Adipocyte (in vitro differentiated cells): ENCODE measurements at regions not wholly inside any gene's neighbourhood (a gene's known extent, or its start where the extent isn't known, plus 50 kb on each side); places are given as distances from the start of the nearest gene placed in this dataset.

Experiments
- DNase-seq: peaks from one replicate; pipeline ENCODE4 v3.0.0-alpha.2; 2015; ENCODE audit warnings: low read depth
- H3K27me3 ChIP-seq: replicated peaks from 2 replicates; pipeline ENCODE4 v1.7.0; 2013; ENCODE audit warnings: mild to moderate bottlenecking, low read length, moderate library complexity; ENCODE audit not compliant: control insufficient read depth, insufficient read depth
- H3K36me3 ChIP-seq: 2 replicates; pipeline ENCODE4 v1.7.0; 2013; ENCODE audit warnings: low read length, mild to moderate bottlenecking, moderate library complexity; ENCODE audit not compliant: control insufficient read depth, insufficient read depth, severe bottlenecking
- H3K4me1 ChIP-seq: 2 replicates; pipeline ENCODE4 v1.7.0; 2013; ENCODE audit warnings: mild to moderate bottlenecking, low read length, moderate library complexity; ENCODE audit not compliant: control insufficient read depth, insufficient read depth
- H3K4me3 ChIP-seq: 2 replicates; pipeline ENCODE4 v1.7.0; 2013; ENCODE audit warnings: mild to moderate bottlenecking, low read length, moderate library complexity
- H3K9ac ChIP-seq: 2 replicates; pipeline ENCODE4 v1.7.0; 2013; ENCODE audit warnings: mild to moderate bottlenecking, low read length, moderate library complexity
- H3K9me3 ChIP-seq: 2 replicates; pipeline ENCODE4 v1.7.0; 2013; ENCODE audit warnings: mild to moderate bottlenecking, low read length, moderate library complexity; ENCODE audit not compliant: control insufficient read depth

GRCh38 chr2:16409849-16410248 is 255.8 kb downstream of the CYRIA start:
- H3K27me3 ChIP-seq, result peaks cover 3% of the 10 kb centered on the region
- no peaks in the 10 kb centered on the region for H3K36me3 ChIP-seq
- DNase-seq, result no peak
- no peak overlapping the region for H3K9ac ChIP-seq
- H3K9me3 ChIP-seq, result no peaks in the 10 kb centered on the region
- H3K4me3 ChIP-seq, result no peak overlapping the region
- H3K4me1 ChIP-seq, result no peaks in the 10 kb centered on the region

- Histone ChIP-seq H3K36me3 (no peaks in the 10 kb centered on the region), H3K9me3 (no peaks in the 10 kb centered on the region)
- DNase-seq, result no peak
These were observed 256.6 kb downstream of the CYRIA start for GRCh38 chr2:16409006-16409390.

GRCh38 chr2:16408331-16409005 is 257.2 kb downstream of the CYRIA start:
- no peak overlapping the region for H3K4me3 ChIP-seq
- H3K27me3 ChIP-seq, result peaks cover 3% of the 10 kb centered on the region
- no peaks in the 10 kb centered on the region for H3K4me1 ChIP-seq
- no peak for DNase-seq
- no peak overlapping the region for H3K9ac ChIP-seq
- no peaks in the 10 kb centered on the region for H3K9me3 ChIP-seq
- no peaks in the 10 kb centered on the region for H3K36me3 ChIP-seq

More at GRCh38 chr2:16409006-16409390, 256.6 kb downstream of the CYRIA start:
- Histone ChIP-seq H3K4me3 (no peak overlapping the region), H3K9ac (no peak overlapping the region), H3K27me3 (peaks cover 3% of the 10 kb centered on the region), H3K4me1 (no peaks in the 10 kb centered on the region)

GRCh38 chr2:16407358-16407757 is 258.3 kb downstream of the CYRIA start:
- Histone ChIP-seq H3K36me3 (no peaks in the 10 kb centered on the region), H3K9ac (no peak overlapping the region), H3K9me3 (no peaks in the 10 kb centered on the region), H3K4me3 (no peak overlapping the region), H3K27me3 (peaks cover 3% of the 10 kb centered on the region), H3K4me1 (no peaks in the 10 kb centered on the region)
- DNase-seq, result no peak

- H3K9me3 ChIP-seq, result no peaks in the 10 kb centered on the region
- no peak overlapping the region for H3K4me3 ChIP-seq
- DNase-seq, result no peak
- H3K4me1 ChIP-seq, result no peaks in the 10 kb centered on the region
- no peaks in the 10 kb centered on the region for H3K36me3 ChIP-seq
- peaks cover 3% of the 10 kb centered on the region for H3K27me3 ChIP-seq
- H3K9ac ChIP-seq, result no peak overlapping the region
These were observed 258.9 kb downstream of the CYRIA start for GRCh38 chr2:16406496-16407289.

- no peak overlapping the region for H3K4me3 ChIP-seq
- no peaks in the 10 kb centered on the region for H3K4me1 ChIP-seq
- peaks cover 3% of the 10 kb centered on the region for H3K27me3 ChIP-seq
- no peak overlapping the region for H3K9ac ChIP-seq
- DNase-seq, result no peak
- H3K36me3 ChIP-seq, result no peaks in the 10 kb centered on the region
- H3K9me3 ChIP-seq, result no peaks in the 10 kb centered on the region
These were observed 260.1 kb downstream of the CYRIA start for GRCh38 chr2:16405551-16405950.

GRCh38 chr2:16404551-16405300 is 260.9 kb downstream of the CYRIA start:
- H3K4me3 ChIP-seq, result no peak overlapping the region
- no peak for DNase-seq
- no peak overlapping the region for H3K9ac ChIP-seq
- H3K36me3 ChIP-seq, result no peaks in the 10 kb centered on the region
- H3K27me3 ChIP-seq, result peaks cover 3% of the 10 kb centered on the region
- H3K4me1 ChIP-seq, result no peaks in the 10 kb centered on the region
- H3K9me3 ChIP-seq, result no peaks in the 10 kb centered on the region

GRCh38 chr2:16404146-16404545 is 261.5 kb downstream of the CYRIA start:
- H3K9ac ChIP-seq, result no peak overlapping the region
- no peak for DNase-seq
- H3K27me3 ChIP-seq, result peaks cover 3% of the 10 kb centered on the region
- H3K36me3 ChIP-seq, result no peaks in the 10 kb centered on the region
- H3K9me3 ChIP-seq, result no peaks in the 10 kb centered on the region
- no peaks in the 10 kb centered on the region for H3K4me1 ChIP-seq
- H3K4me3 ChIP-seq, result no peak overlapping the region

GRCh38 chr2:16402891-16403290 is 262.7 kb downstream of the CYRIA start:
- H3K9ac ChIP-seq, result no peak overlapping the region
- DNase-seq, result no peak
- peaks cover 3% of the 10 kb centered on the region for H3K27me3 ChIP-seq
- H3K9me3 ChIP-seq, result no peaks in the 10 kb centered on the region
- no peaks in the 10 kb centered on the region for H3K36me3 ChIP-seq
- H3K4me1 ChIP-seq, result no peaks in the 10 kb centered on the region
- no peak overlapping the region for H3K4me3 ChIP-seq

GRCh38 chr2:16401761-16402300 is 263.8 kb downstream of the CYRIA start:
- no peaks in the 10 kb centered on the region for H3K27me3 ChIP-seq
- H3K9ac ChIP-seq, result no peak overlapping the region
- no peaks in the 10 kb centered on the region for H3K36me3 ChIP-seq
- no peaks in the 10 kb centered on the region for H3K4me1 ChIP-seq
- no peak overlapping the region for H3K4me3 ChIP-seq
- DNase-seq, result no peak
- no peaks in the 10 kb centered on the region for H3K9me3 ChIP-seq

GRCh38 chr2:16400127-16400623 is 265.5 kb downstream of the CYRIA start:
- DNase-seq, result no peak

More at GRCh38 chr2:16400127-16400623, 265.5 kb downstream of the CYRIA start:
- Histone ChIP-seq H3K27me3 (no peaks in the 10 kb centered on the region), H3K9me3 (no peaks in the 10 kb centered on the region), H3K36me3 (no peaks in the 10 kb centered on the region), H3K4me3 (no peak overlapping the region), H3K4me1 (no peaks in the 10 kb centered on the region), H3K9ac (no peak overlapping the region)
